ENCODE measurements at regions not wholly inside any gene's neighbourhood (a gene's known extent, or its start where the extent isn't known, plus 50 kb on each side); places are given as distances from the start of the nearest gene placed in this dataset.

DNA sequence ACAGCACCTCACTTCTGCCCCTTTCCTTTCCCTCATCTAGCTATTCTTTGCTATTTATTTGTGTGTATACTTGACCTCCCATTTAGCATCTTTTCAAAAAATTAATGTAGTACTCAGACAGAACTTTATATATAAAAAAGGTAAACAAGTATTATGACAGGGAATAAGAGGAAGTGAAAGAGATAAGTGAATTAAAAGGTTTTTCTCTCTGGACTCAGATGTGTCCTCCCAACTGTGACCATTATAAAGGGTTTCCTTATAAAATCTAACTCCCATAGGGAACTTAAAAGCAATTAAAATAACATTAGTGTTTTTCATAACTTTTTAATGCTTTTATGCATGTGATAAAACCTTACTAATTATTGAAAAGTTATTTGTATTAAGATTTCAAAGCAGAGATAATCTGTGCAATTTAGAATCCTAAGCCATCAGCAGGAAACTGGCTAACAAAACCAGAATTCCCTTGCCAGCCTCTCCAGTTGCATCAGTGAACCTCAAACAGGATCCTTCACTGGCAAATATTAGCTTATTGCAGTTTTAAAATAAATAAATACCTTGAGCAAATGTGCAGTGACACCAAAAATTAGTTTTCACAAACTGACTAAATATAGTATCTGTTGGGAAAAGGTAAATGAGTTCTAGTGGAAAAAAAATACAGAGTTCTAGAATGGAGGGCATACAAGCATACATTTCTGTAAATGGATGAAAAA lies 930.7 kb downstream of the BCL11A start:
- DNase-seq = no peak

DNA sequence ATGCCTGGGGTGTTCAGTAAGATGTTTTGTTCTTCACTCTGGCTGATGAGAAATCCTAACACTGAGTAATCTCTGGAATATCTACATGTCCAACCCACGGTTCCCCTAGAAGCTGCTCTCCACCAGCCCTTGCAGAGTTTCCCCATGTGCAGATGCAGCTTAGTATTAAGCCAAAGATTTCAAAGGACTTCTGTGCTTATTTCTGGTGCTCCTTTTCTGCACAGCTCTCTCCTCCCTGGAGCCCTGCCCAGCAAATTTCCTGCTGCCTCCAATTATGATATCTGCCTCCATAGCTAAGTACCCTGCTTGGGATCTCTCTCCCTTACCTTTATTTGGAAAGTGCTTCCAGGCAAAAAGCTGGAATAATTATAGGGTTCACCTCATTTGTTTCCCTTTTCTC lies 949.3 kb downstream of the BCL11A start:
- DNase-seq = no peak

DNA sequence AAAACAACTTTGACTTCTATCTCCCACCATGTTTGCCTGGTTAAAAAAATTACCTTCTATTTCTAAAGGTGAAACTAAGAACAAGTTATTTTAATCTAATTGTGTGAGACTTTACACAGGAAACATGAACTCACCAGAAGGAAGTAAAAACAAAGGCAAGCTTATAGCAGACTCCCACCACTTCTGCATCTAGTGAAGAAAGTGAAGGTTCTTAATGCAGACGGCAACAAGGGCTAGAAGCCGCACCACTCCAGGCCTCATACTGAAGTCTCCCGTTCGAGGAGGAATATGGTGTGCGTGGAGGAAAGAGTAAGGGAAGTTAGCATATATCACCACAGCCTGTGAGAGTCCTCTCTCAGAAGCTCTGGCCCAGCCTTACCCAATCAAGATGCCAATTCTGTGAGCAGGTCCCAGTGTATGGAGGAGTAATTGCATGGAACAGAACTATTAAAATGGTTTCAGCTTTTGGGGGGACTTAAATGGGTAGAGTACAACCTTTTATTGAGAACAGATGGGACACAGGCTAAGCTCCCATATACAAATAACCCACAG lies 958.7 kb downstream of the BCL11A start:
- no peak for DNase-seq

DNA sequence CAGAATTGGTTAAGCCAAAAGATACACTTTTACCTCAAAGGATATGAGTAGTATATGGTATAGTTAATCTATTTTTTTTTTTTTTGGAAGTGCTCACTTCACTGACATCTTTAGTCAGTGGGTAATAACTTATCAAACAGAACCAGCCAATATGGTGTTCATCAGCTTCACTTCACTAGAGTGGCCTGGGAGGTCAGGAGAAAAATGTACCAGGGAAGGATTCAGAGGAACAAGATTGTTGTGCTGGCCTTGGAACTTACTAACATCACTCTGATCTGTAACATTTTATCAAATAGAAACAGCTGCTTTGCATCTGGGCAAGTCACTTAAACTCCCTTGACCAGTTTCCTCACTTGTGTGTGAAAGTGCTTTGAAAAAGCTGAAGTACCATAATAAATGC lies 962.7 kb downstream of the BCL11A start:
- DNase-seq = no peak

DNA sequence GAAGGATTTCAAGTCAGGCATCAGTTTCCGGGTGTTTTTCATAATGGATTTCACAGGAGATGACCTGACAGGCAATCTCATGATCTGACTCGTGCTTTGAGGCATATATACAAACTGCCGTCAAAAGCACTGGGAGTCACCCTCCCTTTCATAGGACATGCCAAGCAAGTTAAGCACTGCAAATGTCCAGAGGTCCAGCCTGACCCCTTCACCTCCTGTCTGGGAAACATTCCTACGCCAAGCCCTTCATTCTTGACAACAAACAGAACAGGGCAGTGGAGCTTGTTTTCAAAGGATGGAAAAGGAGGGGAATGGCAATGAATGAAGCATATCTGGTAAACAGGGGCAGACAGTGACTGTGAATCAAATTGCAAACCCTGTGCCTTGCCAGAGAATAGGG lies 963.6 kb downstream of the BCL11A start:
- DNase-seq = no peak

DNA sequence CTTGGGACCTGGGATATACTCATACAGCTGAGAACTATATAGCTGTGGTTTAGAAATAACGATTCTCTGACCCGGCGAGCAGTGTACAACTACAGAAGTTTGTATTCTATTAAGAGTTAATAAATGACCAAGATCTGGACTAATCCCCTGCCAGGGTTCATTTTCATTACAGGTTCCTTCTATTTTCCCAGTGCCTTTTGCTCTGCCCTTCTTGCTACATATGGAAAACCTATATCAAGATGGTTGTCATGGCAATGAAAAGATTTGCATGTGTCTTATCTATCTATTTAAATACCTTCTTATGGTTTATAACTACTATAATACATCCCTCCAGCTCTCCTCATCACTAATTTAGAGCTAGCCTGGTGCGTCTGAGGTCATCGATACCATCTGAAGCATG lies 965.2 kb downstream of the BCL11A start:
- DNase-seq = no peak

DNA sequence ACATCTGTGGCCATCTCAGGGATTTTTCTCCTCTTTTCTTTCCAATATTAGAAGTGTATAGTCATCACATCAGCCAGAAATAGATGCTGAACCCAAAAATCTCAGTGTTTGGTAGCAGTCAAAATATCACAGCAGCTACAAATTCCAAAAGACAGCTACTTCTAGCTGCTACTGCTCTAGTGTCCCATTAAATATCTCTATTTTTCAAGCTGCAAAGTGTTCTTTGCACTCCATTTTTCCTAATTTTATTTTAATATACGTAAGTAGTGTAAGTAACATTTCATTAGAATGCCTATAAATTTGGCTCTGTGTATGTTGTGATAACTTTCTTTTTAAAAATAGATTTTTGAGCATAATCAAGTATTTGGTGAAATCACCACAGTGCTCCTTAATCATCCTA lies 967.3 kb downstream of the BCL11A start:
- no peak for DNase-seq

DNA sequence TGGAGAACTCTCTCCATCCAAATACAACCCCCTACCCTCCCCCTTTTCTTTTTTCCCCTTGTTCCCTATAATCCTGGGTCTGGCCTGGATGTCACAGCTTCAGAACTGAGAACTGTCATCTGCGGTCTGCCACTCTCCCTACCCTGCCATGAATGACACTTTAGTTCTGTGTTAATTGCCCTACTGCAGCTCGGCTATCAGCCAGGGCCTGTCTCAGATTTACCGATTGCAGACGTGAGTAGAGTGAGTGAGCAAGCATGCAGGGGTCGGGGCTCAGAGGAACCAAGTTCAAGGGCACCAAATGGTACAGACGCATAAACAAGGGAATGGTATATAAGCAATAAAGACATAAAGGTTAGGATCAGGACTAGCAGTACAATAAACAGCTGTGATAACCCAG lies 967.8 kb downstream of the BCL11A start:
- no peak for DNase-seq

DNA sequence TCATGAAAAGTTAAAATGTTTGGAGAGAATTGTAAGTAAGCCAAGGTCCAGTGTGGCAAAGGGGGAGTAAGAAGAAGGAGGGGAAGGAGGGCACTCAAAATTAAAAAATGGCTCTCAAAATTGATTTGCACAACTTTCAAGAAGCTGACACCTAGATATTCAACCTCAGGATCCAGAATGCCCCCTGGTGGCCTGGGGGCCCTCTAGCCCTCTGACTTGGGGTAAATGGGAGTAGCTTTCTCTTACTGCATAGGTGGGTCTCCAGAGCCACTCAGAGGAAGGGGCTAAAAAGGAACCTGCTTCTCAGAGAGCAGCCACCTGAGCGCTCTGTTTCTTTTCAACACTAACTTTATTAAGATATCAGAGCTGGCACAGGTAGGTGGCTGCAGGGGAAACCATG lies 968.5 kb downstream of the BCL11A start:
- DNase-seq = peak; percentile 44

DNA sequence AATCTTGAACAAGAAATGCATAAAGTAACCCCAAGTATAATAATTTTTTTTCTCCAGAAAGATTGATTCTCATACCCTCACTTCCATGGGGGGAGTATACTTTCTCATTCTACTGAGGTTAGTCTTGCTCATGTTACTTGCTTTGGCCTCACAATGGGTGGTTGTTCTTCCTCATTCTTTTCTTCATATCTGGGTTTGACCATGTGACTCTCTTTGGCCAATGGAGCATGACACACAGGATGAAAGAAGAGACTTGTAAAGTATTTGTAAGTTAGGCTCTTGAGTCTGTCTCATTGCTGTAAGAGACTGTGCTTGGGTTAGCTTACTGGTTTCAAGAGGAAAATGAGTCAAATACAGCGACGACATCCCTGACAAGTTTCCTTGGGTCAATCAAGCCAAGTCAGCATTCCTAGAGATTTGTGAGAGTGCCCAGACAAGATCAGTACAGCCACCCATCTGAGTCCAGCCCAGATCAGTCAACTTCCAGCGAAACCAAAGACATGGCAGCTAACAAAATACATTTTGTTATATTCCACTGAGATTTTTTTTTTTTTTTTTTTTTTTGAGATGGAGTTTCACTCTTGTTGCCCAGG lies 970.2 kb downstream of the BCL11A start:
- DNase-seq = no peak

DNA sequence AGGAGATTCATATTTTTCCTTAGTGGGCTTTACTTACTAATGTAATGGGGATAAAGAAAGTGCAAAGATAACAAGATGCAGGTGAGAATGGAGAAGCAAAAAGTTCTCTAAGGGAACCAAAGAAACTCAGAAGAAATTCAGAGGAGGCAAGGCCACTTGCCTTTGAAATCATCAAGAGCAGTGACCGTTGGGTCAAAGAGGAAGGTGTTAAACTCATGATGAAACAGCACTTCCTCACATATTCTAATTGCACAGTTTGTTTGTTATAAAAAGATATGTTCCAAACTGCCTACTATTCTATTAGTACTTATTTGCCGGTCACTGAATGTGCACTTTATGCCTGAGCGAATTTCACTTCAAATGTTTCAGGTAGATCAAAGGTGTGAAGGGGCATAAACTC lies 975.1 kb downstream of the BCL11A start:
- no peak for DNase-seq

DNA sequence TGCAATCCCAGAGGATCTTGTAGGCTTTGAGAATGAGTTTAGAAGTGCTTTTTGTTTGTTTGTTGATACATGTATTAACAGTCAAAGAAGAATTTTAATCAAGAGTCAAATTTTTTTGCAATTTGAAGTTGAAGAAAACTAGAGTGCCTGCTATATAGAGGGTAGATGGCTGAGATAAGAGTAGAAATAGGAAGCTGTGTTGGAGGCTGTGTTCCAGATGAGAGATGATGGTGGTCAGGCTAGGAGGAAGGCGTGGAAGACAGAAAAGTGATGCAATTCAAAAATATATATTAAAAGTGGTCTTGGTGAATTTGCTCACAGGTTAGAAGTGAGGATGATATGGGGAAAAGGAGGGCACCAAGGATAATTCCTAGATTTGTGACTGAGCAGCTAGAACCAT lies 978.3 kb downstream of the BCL11A start:
- no peak for DNase-seq

DNA sequence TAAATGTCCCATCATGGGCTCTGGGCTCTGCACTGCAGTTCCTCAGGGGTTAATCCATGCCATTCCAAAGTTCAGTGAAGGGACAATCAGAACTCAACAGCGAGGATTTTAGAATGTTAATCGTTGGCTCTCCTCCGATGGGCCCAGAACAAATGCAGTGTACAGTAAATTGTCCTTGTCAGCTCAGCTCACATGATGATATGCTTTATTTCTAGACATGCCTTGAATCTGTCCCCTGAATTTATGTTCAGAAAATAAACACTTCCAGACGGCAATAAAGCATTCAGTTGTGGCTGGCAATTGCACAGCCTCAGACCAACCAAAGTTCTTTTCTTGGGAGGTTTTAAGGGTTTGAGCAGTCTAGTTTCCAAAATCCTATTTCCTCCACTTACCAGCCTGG lies 981.2 kb downstream of the BCL11A start:
- no peak for DNase-seq

DNA sequence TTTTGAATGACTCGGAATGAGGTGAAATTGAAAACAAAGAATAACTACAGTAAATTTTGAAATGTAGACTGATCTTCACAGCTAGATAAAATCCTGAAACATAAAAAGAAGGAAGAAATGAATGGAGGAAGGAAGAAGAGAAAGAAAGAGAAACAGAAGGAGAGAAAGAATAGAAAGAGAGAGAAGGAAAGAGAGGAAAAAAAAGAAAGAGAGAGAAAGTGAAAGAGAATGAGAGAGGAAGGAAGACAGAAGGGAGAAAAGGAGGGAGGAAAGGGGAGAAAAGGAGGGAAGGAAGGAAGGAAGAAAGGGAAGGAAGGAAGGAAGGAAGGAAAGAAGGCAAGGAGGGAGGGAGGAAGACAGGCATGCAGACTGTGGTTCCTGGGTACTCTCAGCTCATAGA lies 982.6 kb downstream of the BCL11A start:
- DNase-seq = no peak

DNA sequence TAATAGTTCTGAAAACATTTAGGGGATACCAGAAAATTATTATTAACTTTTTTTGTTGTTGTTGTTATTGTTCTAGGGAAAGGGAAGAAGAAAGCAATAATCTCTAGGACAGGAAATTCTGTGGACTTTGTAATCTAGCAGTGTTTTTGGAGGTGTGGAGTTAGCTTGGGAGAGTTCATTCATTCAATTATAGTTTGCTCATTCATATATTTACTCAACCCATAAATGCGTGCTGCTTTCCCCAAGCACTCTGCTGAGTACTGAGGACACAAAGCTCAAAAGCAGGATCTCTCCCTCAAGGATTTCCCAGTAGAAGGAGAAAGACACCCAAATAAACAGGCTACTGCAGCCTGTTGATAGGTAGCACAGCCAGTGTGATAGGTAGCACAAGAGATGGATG lies 984.3 kb downstream of the BCL11A start:
- DNase-seq = no peak

DNA sequence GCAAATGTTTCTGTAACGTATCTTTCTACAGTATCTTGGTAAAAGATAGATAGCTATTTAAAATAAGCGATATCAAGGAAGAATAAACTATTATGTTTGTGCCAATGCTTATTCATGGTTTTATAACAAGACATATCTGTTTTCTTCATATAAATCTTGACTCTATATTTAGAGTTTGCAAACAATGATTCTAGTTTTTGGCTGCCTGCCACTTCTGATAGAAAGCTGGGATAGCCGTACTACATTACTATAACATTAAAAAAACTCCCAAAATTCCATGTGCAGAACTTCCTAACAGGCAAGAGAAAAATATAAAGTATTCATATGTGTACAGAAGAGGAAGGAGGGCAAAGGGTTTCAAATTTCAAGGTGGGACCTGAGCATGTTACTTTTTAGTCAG lies 985.0 kb downstream of the BCL11A start:
- no peak for DNase-seq

DNA sequence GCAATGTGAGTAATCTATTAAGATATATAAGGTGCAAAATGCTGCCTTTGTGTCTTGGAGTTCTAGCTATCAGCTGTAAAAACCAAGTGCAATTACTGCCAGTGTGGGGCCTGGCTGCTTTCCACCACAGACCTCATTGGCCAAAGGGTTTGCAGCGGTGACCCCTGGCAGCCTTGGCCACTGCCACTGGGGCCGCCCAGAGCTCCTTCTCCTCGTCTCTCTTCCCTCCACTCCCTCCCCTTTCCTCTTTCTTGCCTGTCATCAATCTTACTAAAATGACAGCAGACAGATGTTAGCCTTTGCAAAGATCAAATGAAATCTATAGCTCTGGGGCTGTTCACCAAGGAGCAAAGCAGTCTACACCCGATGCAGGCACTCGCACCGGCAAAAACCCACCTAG lies 986.3 kb downstream of the BCL11A start:
- no peak for DNase-seq

DNA sequence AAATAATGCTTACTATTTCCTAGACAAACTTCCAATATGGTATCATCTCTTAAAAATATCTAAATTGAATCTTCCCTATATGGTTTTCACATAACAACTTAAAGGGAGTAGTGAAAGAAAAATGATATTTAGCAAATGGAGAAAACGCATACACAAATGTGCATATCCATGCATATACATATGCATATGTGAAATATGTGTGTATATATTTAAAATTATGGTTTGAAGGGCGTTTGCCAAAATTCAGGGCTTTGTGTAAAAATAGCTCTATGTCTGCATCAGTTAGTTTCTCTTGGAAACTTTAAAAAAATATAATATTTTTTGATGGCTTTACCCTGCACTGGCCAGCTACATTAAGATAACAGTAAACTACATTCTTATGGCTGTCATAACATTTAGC lies 986.7 kb downstream of the BCL11A start:
- DNase-seq = no peak

DNA sequence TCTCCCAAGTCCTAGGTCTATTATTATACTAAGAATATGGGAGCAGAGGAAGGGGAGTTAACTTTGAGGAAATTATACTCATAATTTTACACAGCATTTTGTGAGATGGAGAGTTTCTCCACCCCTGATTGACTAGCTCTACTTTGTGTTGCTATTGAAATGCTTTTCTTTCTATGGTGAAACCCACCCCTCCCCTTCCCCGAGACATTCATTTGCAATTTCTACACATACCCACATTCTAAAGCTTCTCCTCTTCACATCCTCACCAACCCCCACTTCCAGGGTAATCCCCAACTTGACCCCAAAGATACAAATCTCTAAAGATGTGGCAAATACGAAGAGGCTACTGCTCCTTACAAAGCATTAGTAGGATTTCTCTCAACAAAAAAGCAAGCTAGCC lies 992.2 kb downstream of the BCL11A start:
- no peak for DNase-seq

DNA sequence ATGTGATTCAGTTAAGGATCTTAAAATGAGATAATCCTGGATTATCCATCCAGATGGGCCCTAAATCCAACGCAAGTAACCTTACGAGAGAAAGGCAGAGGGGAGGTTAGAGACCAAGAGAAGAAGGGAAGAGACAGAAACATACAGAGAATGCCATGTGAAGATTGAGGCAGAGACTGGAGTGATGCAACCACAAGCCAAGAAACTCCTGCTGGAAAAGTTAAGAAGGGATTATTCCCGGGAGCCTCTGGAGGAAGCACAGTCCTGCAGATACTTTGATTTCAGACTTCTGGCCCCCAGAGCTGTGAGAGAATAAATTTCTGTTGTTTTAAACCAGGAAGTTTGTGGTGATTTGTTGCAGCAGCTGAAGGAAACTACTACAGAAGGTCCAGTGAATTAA lies 992.7 kb downstream of the BCL11A start:
- no peak for DNase-seq

DNA sequence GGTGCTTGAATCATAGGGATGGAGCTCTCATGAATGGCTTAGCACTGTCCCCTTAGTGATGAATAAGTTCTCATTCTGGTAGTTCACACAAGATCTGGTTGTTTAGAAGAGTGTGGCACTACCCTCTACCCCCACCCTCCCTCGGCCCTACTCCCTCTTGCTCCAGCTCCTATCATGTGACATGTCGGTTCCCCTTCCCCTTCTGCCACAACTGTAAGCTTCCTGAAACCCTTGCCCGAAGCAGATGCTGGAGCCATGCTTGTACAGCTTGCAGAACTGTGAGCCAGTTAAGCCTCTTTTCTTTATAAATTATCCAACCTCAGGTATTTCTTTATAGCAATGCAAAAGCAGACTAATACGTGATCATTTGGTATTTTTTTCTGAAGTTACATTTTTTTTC lies 1012.6 kb downstream of the BCL11A start:
- no peak for DNase-seq

DNA sequence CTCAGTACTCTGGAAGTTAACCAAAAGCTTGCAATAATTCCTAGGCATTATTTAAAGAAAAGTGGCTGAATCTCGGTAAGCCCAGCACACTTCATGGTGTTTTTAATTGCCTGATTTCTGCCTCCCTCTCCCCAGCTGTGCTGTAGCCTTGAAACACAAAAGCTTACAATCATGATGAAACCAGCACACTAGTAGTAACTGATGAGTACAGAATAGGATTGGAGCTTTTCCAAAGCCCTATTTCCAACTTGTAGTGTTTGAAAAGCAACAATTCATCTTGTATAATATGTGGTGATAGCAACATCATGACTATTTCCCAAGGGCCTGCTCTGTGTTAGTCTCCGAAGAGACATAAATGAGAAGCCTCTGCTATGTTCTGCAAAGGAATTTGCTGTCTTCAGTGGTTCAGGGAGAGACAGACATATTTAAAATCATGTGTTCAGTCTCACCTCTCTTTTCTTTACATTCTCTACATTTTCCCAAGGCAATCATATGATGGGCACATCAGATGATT lies 1015.0 kb downstream of the BCL11A start:
- DNase-seq = no peak

DNA sequence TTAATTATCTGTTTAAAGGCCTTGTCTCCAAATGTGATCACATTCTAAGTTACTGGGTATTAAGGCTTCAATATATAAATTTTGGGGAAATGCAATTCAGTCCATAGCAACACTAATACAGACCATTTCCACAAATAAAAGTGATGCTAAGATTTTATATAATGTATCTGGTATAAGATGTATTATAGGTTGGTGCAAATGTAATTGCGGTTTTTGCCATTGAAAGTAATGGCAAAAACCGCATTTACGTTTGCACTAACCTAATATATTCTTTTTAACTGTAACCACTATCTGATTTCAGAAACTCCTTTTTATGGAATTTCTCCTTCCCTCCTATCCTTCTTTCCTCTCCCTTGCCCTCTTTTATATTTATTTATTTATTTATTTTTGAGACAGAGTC lies 1020.6 kb downstream of the BCL11A start:
- DNase-seq = no peak

DNA sequence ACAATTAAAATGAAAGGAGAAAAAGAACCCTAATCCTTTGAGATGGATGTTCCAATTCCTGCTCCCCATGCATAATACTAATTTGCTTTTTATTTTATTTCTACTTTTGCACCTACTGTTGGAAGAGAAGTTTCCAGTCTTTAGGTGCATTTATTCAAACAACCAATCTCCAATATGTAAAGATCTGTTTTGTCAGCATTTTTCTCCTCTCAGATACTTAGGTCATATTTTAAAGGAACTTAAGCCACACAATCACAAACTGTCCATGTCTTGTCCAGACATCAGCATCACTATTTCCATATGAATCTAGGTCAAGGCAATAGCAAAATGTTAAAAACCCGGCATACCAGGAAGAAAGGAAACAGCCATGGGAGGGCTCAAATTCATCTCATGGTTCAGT lies 1023.2 kb downstream of the BCL11A start:
- DNase-seq = no peak

DNA sequence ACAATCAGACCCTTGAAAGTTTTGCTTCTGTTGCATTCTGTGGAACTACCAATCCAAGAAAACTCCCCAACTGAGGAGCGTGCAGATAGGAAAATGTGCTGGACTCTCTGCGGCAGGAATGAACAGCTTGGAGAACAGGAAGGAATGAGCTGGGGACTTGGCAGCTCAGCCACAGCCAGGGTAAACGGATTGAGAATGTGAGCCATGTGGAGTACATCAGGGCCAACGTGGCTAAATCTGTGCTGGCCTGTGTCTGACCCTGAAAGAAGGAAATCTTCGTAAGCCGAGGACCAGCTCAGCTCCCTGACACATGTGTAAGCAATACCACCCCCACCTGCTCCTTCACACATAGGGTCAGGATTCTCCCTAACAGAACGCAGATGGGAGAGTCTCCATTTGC lies 1023.7 kb downstream of the BCL11A start:
- DNase-seq = no peak

All from hematopoietic multipotent progenitor cell treated with erythropoietin and hydrocortisone succinate and interleukin-3 and kit ligand, for 8 days (in vitro differentiated cells).